HEK293 (cell line): ENCODE measurements at regions not wholly inside any gene's neighbourhood (a gene's known extent, or its start where the extent isn't known, plus 50 kb on each side); places are given as distances from the start of the nearest gene placed in this dataset.

Source experiments
- CTCF ChIA-PET: fragments of 350-600 bp; formaldehyde crosslinking; extraction: SDS; loops from one replicate; lab custom pipeline; 2021; ENCODE audit warnings: antibody characterized with exemption; lab: Yijun Ruan, JAX
- POLR2A ChIA-PET: fragments of 300-600 bp; formaldehyde crosslinking; extraction: SDS; loops from one replicate; lab custom pipeline; 2020; ENCODE audit warnings: antibody characterized with exemption, inconsistent platforms; lab: Yijun Ruan, JAX
- H3K27ac ChIP-seq: fragments of 200-500 bp; sonication (Bioruptor generic); 2 replicates; pipeline ENCODE4 v1.5.1; 2014; ENCODE audit warnings: low read depth, low read length, control low read depth, inconsistent platforms; ENCODE audit errors: extremely low read depth
- H3K36me3 ChIP-seq, 2 experiments: fragments of 200-500 bp in 1 of 2; sonication (Bioruptor generic) in 1 of 2; 1 replicate in 1 of 2; 2 replicates in 1 of 2; pipeline ENCODE4 v1.5.1; 2014 to 2017; ENCODE audit warnings: inconsistent platforms in 2 of 2, low read length in 2 of 2; ENCODE audit not compliant: control insufficient read depth in 2 of 2, insufficient read depth in 1 of 2
- H3K4me1 ChIP-seq: fragments of 200-500 bp; sonication (Bioruptor generic); 2 replicates; pipeline ENCODE4 v1.5.1; 2014; ENCODE audit warnings: mild to moderate bottlenecking, low read length, inconsistent platforms; ENCODE audit not compliant: control insufficient read depth, insufficient read depth
- H3K4me3 ChIP-seq: 2 replicates; pipeline ENCODE4 v1.5.1; 2011; ENCODE audit warnings: low read depth, mild to moderate bottlenecking, control low read depth, low read length, moderate library complexity
- H3K9me3 ChIP-seq: fragments of 200-500 bp; sonication (Bioruptor generic); 2 replicates; pipeline ENCODE4 v1.5.1; 2014; ENCODE audit warnings: low read depth, low read length, inconsistent platforms; ENCODE audit not compliant: control insufficient read depth, insufficient read depth
- ATF2 ChIP-seq: fragments of 450-650 bp; formaldehyde crosslinking; IDR thresholded peaks from 2 replicates; pipeline ENCODE4 v1.5.1; 2016; ENCODE audit warnings: missing biosample characterization, missing genetic modification characterization, low read depth
- ZFP41 ChIP-seq: fragments of 450-650 bp; formaldehyde crosslinking; IDR thresholded peaks from 2 replicates; pipeline ENCODE4 v1.5.1; 2016; ENCODE audit warnings: missing biosample characterization, missing genetic modification characterization, borderline replicate concordance
- ZNF362 ChIP-seq: fragments of 450-650 bp; formaldehyde crosslinking; IDR thresholded peaks from 2 replicates; pipeline ENCODE4 v1.5.1; 2016; ENCODE audit warnings: missing biosample characterization, missing genetic modification characterization

- no peaks in the 10 kb centered on the region for H3K9me3 ChIP-seq
- H3K36me3 ChIP-seq: no peaks in the 10 kb centered on the region
- no peaks in the 10 kb centered on the region for H3K4me1 ChIP-seq
- H3K27ac ChIP-seq: no peak overlapping the region
- ChIA-PET CTCF (interaction anchor here (0.6 to 0.7 kb wide), 2 partner anchors 768 to 1937 kb away, joined by 3 to 4 read pairs; no protein-coding TSS in a partner anchor), POLR2A (no interaction called here)
- no peak overlapping the region for H3K4me3 ChIP-seq
- TF ChIP-seq ATF2 (tag by site-specific recombination) (no peak), ZNF362 (tag by site-specific recombination) (no peak), ZFP41 (tag by site-specific recombination) (no peak)
Observed at GRCh38 chr4:123346330-123346940, 50.2 kb upstream of the SPRY1 start.
